Stimulated activated CD4-positive, alpha-beta T cell treated with anti-CD3 and anti-CD28 coated beads, Interleukin-1b, Interleukin-23, amount 100 ng/mL, for 4 hours (primary cell): ENCODE measurements at regions not wholly inside any gene's neighbourhood (a gene's known extent, or its start where the extent isn't known, plus 50 kb on each side); places are given as distances from the start of the nearest gene placed in this dataset.
"Not testable (repeated sequence)": the region's sequence is repeated elsewhere in the genome, so short reads cannot be mapped to it uniquely, and the experiment has no call there.

ENCODE experiments used
- DNase-seq, 2 donors: peaks; one replicate each; pipeline ENCODE4 v3.0.0-alpha.2; 2020; ENCODE audit warnings: low read depth in 2 of 2

DNA sequence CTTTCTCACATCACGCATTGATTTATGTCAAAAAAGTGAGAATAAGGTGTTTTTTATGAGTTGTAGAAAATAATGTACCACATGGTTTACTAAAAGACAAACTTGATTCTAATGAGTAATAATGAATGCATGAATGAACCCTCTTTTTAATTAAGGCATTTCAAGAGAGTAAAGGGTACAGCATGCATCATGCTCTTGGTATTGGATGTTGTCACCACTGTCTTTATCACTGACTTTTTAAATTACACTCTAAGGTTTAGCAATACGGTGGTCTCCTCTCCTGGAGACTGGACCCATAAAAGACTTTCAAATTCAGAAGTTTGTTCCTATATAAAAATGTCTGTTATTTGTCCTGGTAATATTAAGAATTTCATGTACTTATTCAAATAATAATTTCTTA, 277.5 kb upstream of the TGFBR2 start:
- not testable (repeated sequence) for DNase-seq

DNA sequence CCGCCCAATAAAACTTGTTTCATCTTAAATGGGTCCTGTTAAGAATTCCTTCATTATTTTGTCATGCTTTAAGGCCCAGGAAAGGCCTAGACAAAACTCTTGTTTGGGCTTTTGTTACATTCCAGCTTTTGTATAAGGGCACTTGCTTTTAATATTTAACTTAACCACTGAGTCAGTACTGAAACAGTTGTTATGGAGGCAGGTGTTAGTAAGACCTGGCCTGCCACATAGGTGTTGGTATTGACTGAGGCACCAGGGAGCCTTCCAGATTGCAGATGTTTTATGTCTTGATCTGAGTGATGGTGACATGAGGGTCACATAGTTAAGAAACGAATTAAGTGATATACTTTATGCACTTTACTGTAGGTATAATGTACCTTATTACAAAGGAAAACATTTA, 274.9 kb upstream of the TGFBR2 start:
- DNase-seq: no peak

GRCh38 chr3:30332196-30333021, 274.0 kb upstream of the TGFBR2 start:
- no peak for DNase-seq

DNA sequence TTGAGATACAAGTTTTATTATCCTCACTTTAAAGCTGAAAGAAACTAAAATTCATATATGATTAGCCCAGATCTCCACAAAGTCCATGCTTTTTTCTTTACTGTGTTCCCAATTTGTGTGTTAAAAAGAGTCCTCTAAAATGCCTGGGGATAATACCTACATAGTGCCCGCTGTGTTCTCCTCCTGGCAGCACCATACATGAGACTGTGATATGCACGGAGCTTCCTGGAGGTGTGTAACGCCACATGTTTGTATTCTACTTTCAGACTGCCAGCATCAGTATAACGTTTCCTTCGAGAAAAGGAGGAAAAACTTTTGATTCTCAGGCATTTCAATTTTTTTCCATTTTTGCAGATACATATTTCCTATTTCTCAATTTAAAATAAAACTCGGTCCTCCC, 273.3 kb upstream of the TGFBR2 start:
- no peak for DNase-seq

GRCh38 chr3:30333903-30334302, 272.5 kb upstream of the TGFBR2 start:
- DNase-seq: no peak

DNA sequence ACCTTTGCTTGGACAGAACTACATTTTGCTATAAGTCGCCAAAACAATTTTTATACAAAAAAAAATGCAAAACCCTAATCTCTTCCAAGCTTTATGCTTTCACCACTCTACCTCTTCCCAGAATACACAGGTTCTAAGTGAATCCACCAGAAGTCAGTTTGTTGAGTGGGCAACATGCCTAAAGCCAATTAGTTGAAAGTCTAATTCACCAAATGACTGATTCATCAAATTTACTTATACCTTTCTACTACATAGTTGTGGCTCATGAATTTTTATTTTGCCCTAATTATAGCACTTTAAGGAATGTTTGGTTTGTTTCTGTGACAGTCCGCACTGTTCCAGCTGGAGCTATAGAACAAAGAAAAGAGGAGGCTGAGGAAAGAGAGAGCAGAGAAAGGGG, 265.9 kb upstream of the TGFBR2 start:
- DNase-seq: no peak

DNA sequence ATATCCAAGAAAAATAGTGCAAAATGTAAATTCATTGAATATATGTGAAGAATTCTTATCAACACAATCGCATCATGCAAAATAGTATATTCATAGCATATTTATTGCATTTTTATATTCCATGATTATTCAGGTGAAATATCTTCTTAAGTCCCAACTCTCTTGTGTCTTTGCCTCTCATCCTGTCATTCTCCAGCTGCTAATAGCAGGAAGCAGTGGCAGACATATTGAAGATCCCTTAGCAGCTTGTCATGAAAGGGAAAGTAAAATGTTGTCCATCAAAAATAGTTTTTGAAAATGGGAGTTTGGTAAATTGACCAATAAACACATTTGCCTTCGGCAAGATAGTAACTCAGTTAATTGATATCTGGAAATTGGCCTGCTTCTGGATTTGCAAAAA, 265.3 kb upstream of the TGFBR2 start:
- no peak for DNase-seq

DNA sequence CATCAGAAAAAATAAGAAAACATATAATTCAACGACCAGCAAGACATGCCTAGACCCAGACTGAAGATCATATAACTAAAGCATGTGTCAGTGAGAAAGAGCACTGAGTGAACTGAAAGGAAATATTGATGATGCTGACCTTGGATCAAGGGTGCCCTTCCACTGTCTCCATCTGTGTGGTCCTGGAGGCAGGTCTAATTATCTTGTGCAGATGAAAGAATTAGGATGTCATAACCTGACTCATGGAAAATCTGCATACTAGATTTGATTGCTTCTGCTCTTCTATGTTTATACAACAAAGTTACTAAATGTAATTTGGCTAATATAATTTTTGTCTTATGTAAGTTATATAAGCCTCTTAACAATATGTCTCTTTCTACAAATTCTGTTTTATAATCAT, 264.6 kb upstream of the TGFBR2 start:
- DNase-seq: no peak

- no peak for DNase-seq
Measured at GRCh38 chr3:30342318-30343060, 263.9 kb upstream of the TGFBR2 start.

DNA sequence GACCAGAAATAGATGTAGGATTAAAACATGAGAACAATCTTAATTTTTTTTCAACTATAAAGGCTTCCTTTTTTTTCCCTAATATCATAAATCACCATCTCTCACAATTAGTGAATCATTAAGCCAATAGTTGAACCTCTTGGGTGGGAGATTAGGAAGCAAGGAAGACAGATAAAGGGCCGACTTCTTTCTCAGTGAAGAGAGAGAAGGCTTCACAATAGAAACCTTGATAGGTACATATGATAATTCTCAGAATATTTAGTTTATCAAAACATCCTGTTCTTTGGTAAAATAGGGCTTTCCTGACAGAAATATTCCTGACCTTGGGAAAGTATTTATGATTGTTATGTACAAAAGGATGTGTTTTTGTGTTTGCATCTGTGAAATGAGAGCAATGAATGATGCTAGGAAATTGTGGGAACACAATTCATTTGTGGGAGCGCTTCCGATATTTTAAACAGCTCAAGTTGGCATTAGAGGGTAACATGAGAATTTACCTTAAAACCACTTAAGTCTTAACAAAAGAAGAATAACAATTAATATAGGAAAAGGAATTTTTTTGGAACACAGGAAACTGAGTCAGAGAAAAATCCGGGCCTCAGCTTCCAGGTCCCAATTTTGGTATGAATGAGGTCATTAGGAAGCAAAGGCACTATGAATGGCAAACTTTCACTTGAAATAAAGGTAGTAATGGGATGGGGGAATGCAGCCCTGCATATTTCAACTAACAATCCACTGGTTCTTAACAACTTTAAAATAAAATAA, 263.2 kb upstream of the TGFBR2 start:
- no peak for DNase-seq

GRCh38 chr3:30343861-30344260, 262.5 kb upstream of the TGFBR2 start:
- no peak for DNase-seq

DNA sequence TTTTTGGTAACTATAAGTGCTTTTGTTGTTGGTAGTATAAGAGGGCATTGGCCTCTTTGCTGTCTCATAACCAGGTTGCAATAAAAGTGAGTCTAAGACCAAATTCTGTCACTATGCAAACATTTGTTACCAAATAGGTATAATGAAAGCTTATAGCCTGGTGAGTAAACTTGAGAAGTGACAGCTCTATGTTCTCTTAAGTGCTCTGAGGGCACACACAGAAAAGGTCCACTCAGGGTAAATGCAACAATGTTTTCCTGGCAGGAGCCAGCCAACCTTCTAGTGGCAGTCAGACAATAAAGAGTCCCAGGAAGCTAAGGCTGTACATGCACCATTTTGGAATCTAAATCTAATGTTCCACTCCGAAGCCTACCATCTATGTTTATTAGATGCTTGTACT, 262.1 kb upstream of the TGFBR2 start:
- no peak for DNase-seq

- DNase-seq: no peak
Measured at GRCh38 chr3:30346933-30347320, 259.5 kb upstream of the TGFBR2 start.

- DNase-seq: peak in 1 of 2 donors; percentile 20
Measured at GRCh38 chr3:30347679-30348216, 258.7 kb upstream of the TGFBR2 start.

DNA sequence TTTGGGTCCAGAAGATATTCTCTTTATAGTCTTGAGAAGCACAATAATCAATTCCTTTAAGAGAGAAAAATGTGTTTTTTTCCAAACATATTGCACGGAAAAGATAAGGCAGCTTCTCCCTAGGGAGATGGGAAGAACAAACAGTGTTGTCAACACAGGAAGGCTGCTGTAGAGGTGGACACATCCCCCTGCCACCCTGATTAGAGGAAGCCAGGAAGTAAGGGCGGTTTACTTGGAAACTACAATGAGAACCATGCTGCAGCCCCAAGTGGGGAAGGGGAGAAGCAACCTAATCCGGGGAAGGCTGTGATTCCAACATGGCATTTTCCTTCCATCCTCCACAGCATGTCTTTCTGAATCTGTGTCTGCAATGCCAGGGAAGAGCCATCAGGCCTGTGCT, 256.9 kb upstream of the TGFBR2 start:
- DNase-seq: no peak

- no peak for DNase-seq
Measured at GRCh38 chr3:30350011-30350410, 256.4 kb upstream of the TGFBR2 start.

DNA sequence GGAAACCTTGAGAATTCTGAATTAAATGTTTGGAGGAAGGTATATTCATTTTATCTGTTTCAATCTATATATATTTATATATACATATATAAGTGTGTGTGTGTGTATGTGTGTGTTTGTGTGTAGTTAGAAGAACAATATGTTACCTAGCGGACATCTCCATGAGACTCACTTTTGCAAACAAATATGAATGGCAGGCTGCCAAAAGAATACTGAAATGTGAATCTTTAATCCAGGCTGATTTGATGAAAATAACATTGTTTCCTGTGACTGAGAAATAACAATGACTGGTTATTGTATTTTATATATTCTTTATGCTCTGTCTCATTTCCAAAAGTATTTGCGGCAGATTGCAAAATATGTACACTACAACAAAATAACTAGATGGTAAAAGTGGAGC, 255.5 kb upstream of the TGFBR2 start:
- DNase-seq: no peak

DNA sequence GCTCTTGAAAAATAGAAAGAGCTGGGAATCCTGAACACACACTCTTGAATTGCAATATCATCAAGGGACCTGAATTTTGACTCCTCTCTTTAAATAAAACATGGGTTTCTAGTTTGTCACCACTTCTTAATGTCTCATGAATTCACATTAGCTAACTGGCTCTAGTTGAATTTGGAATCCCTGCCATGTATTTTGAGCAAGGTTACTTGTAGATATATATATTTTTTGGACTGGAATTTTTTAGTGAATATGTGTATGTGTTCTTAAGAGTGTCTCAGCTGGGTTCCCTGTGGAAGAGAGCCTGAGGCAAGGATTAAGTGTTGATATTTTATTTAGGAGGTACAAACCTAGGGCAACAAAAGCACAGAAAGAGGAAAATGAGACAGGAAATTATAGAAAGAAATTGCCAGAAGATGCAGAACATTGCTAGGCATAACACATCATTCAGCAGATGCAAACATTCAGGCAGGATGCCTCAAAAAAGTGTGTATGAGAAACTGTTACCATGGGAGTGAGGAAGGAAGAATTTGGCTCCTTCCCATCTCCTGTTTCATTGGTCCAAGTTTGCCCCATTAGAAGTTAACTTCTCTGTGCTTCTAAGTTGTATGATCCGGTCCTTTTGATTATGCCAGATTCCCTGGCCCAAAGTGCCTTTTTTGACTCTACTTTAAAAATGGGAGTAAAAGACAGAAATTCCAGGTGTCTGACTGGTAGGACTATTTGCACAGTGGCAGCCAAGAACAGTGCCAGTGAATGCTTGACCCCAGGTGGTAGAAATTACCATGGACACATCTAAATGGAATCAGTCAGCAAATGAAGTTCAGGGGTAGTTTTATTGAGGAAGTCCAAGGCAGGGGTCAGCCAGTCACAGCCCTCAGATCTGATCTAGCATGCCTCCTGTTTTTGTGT, 253.7 kb upstream of the TGFBR2 start:
- DNase-seq: no peak

DNA sequence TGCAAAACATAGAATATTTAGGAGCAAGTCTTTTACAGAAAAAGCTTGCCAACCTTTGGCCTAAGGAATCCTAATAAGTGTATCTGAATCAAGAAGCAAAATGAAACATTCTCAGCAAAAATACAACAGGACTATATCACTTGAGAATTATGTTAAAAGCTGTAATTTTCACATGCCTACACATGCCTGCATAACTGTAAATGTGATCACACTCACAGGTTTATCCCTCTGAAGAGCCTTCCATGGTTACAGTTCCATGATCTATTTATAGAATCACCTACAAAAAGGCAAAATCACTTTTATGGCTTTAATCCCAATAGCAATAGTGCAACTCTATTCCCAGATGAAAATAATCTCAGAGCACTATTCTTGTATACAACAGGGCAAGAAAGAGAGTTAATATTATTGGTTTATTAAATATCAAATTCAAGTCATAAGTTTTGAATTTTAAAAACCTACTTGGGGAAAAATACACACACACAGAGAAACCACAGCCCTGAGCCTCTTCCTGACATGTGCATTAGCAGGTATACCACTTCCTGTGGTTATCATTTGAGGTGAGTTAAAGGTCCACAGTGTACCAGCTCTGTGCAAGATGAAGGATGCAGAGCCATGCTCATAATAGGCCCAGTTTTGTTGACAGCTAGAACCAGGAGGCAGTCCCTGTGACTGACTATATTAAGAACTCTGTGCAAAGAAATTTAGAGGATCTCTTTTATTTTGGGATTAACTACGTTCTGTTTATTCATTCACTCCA, 252.5 kb upstream of the TGFBR2 start:
- peak in 1 of 2 donors; percentile 38 for DNase-seq

- no peak for DNase-seq
Measured at GRCh38 chr3:30354513-30354912, 251.9 kb upstream of the TGFBR2 start.
